ENCODE measurements at regions not wholly inside any gene's neighbourhood (a gene's known extent, or its start where the extent isn't known, plus 50 kb on each side); places are given as distances from the start of the nearest gene placed in this dataset.

DNA sequence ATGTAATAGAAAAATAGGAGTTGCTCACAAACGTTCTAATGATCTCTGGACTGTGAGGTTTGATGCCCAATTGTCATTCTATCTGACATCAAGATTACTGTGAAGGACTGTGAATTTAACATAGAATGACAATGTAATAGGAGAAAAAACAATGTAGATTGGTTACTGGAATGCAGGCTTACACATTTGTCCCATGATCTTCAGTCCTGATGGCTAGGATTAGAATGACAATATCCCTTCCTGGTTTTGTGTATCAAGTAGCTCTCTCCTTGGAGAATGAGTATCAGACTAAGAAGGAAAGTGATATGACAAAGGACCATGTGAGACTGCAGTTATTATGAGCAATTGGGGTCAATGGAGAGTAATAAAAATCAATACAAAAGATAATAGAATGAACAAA is 862.2 kb upstream of the C9orf72 start:
- no peak overlapping the region for H3K4me3 ChIP-seq (replicated peaks; ENCODE audit: low read depth, low read length)
- DNase-seq (ENCODE audit: low read depth), result no peak
- no peak for TF ChIP-seq CTCF (IDR thresholded peaks at IDR 0.05; ENCODE audit: low read length, missing control alignments)

DNA sequence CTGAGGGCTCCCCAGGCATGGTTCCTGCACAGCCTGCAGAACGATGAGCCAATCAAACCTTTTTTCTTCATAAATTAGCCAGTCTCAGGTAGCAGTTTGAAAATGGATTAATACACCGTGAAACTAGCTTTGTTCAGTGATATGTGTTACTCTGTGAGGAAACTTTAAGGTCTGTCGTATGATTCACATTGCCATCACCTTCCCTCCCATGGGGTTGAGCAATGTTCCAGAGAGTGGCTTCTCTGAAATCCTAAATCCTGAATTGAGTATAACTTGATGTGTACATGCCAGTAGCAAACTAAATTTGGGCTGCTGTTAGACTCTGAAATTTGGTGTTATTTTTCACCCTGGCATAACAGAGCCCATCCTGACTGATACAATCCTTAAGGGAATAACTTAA is 866.4 kb upstream of the C9orf72 start:
- no peak for DNase-seq (ENCODE audit: low read depth)
- H3K4me3 ChIP-seq (replicated peaks; ENCODE audit: low read depth, low read length), result no peak overlapping the region
- TF ChIP-seq CTCF (IDR thresholded peaks at IDR 0.05; ENCODE audit: low read length, missing control alignments), result no peak

DNA sequence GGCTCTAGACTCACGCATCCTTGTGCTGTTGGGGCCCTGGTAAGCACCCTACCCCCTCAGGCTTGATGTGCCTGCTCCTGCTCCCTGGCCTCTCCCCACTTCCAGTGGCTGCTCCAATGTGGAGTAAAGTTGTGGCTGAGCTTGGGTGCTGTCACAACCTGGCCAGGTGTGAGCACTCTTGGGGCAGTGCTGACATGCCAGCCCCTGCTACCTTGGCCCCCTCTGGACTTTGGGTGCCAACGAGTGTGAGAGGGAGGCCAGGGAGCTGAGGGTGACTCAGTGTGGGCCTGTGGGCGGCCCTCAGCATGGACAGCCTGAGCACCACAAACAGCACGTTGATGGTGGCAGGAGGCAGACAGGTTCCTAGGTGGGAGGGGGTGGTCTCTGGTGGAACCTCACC is 870.2 kb upstream of the C9orf72 start:
- no peak for DNase-seq (ENCODE audit: low read depth)
- no peak for TF ChIP-seq CTCF (IDR thresholded peaks at IDR 0.05; ENCODE audit: low read length, missing control alignments)
- H3K4me3 ChIP-seq (replicated peaks; ENCODE audit: low read depth, low read length), result no peak overlapping the region

DNA sequence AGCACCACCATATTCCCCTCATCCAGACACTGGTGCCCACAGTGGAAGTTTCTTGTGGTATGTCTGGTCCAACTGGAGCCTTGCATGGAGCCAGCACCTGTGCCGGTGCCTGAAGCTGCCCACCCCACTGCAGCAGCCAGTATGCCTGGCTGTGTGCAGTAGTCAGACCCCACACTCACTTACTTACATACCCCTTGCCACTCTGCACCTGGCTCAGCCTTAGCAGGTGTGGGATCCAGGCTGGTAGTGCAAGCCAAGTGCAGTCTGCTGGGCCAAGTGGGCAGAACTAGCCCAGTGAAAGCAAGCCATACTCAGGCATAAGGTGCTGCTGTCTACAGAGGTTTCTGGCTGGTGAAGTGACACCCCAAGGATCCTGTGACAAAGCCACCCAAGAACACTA is 871.4 kb upstream of the C9orf72 start:
- H3K4me3 ChIP-seq (replicated peaks; ENCODE audit: low read depth, low read length), result no peak overlapping the region
- no peak for TF ChIP-seq CTCF (IDR thresholded peaks at IDR 0.05; ENCODE audit: low read length, missing control alignments)
- DNase-seq (ENCODE audit: low read depth), result no peak

- DNase-seq (ENCODE audit: low read depth), result no peak
- no peak for TF ChIP-seq CTCF (IDR thresholded peaks at IDR 0.05; ENCODE audit: low read length, missing control alignments)
- H3K4me3 ChIP-seq (replicated peaks; ENCODE audit: low read depth, low read length), result no peak overlapping the region
Measured at GRCh38 chr9:28445211-28445610, 871.9 kb upstream of the C9orf72 start.

- TF ChIP-seq CTCF (IDR thresholded peaks at IDR 0.05; ENCODE audit: low read length, missing control alignments), result no peak
- no peak for DNase-seq (ENCODE audit: low read depth)
- no peak overlapping the region for H3K4me3 ChIP-seq (replicated peaks; ENCODE audit: low read depth, low read length)
Measured at GRCh38 chr9:28453918-28454317, 880.6 kb upstream of the C9orf72 start.

GRCh38 chr9:28456861-28457260 is 883.6 kb upstream of the C9orf72 start:
- DNase-seq (ENCODE audit: low read depth), result no peak
- H3K4me3 ChIP-seq (replicated peaks; ENCODE audit: low read depth, low read length), result no peak overlapping the region
- no peak for TF ChIP-seq CTCF (IDR thresholded peaks at IDR 0.05; ENCODE audit: low read length, missing control alignments)

Data from fibroblast of pulmonary artery (primary cell).